GM12878 (cell line): ENCODE measurements at regions not wholly inside any gene's neighbourhood (a gene's known extent, or its start where the extent isn't known, plus 50 kb on each side); places are given as distances from the start of the nearest gene placed in this dataset.

Experiments
- ATAC-seq: fragments of 200-7000 bp; cut with Tn5 transposase; 3 replicates; pipeline ENCODE4 v1.9.1; 2020; ENCODE audit warnings: mild to moderate bottlenecking, moderate library complexity
- BruUV-seq: library from RNA; stranded (reverse); fragments of 400-500 nt; replicated peaks from 2 replicates; lab custom pipeline; 2021; lab: Mats Ljungman, UMichigan
- CTCF ChIA-PET: fragments of 300-600 bp; sonication (Branson Sonifier 250); formaldehyde crosslinking; extraction: SDS; loops from one replicate; lab custom pipeline; 2021; ENCODE audit warnings: inconsistent platforms; lab: Yijun Ruan, JAX
- POLR2A ChIA-PET: fragments of 350-600 bp; formaldehyde crosslinking; extraction: SDS; loops from one replicate; lab custom pipeline; 2021; ENCODE audit warnings: inconsistent platforms; lab: Charles Lee
- RAD21 ChIA-PET: fragments of 300-600 bp; sonication (Branson Sonifier 250); formaldehyde crosslinking; loops from one replicate; lab custom pipeline; 2023; ENCODE audit warnings: antibody characterized with exemption; ENCODE audit not compliant: unreplicated experiment; lab: Charles Lee
- SMC1A ChIA-PET: fragments of 300-600 bp; sonication (Branson Sonifier 250); formaldehyde crosslinking; loops from one replicate; lab custom pipeline; 2023; ENCODE audit not compliant: unreplicated experiment, uncharacterized antibody; lab: Charles Lee
- DNase-seq: peaks from one replicate; pipeline ENCODE4 v3.0.0-alpha.2; 2011; ENCODE audit warnings: low read depth, low spot score
- FAIRE-seq: peaks from 3 replicates; lab custom pipeline; 2011; peaks lifted over from hg19 to GRCh38; lab: Jason Lieb, UNC
- H2AFZ ChIP-seq: 2 replicates; pipeline ENCODE4 v1.6.0; 2011; ENCODE audit warnings: low read depth, low read length, control low read depth; ENCODE audit not compliant: control insufficient read depth
- H3K27ac ChIP-seq: 2 replicates; pipeline ENCODE4 v1.5.1; 2011; ENCODE audit warnings: control low read depth; ENCODE audit not compliant: control insufficient read depth, insufficient read depth
- H3K27me3 ChIP-seq, 2 experiments: replicated peaks in 1 of 2; 2 replicates each; pipeline versions ENCODE4 v1.6.0 to v1.6.1; 2011; ENCODE audit warnings: low read length in 1 of 2; ENCODE audit not compliant: control insufficient read depth in 2 of 2, insufficient read depth in 2 of 2
- H3K36me3 ChIP-seq, 2 experiments: 2 replicates each; pipeline ENCODE4 v1.5.1; 2011; ENCODE audit warnings: low read length in 1 of 2; ENCODE audit not compliant: control insufficient read depth in 2 of 2, insufficient read depth in 2 of 2
- H3K4me1 ChIP-seq: 2 replicates; pipeline ENCODE4 v1.6.1; 2011; ENCODE audit warnings: mild to moderate bottlenecking, low read length, moderate library complexity, mixed read lengths; ENCODE audit not compliant: control insufficient read depth, insufficient read depth
- H3K4me2 ChIP-seq: 2 replicates; pipeline ENCODE4 v1.6.0; 2011; ENCODE audit warnings: control low read depth; ENCODE audit not compliant: control insufficient read depth, insufficient read depth
- H3K4me3 ChIP-seq: fragments of 200-600 bp; sonication (generic); 2 replicates; pipeline ENCODE4 v1.5.1; 2016
- H3K79me2 ChIP-seq: 2 replicates; pipeline ENCODE4 v1.6.0; 2011; ENCODE audit warnings: low read length; ENCODE audit not compliant: control insufficient read depth, insufficient read depth
- H3K9ac ChIP-seq: 2 replicates; pipeline ENCODE4 v1.8.0; 2011; ENCODE audit warnings: low read length, control low read depth, mixed read lengths; ENCODE audit not compliant: control insufficient read depth, insufficient read depth
- H3K9me3 ChIP-seq: replicated peaks from 3 replicates; pipeline ENCODE4 v1.5.1; 2011; ENCODE audit warnings: mild to moderate bottlenecking, low read length; ENCODE audit not compliant: control insufficient read depth, insufficient read depth
- H4K20me1 ChIP-seq: 2 replicates; pipeline ENCODE4 v1.6.0; 2011; ENCODE audit not compliant: control insufficient read depth, insufficient read depth
- IRF4 ChIP-seq: IDR thresholded peaks from 2 replicates; pipeline ENCODE4 v1.6.1; 2011; ENCODE audit warnings: low read depth, low read length
- RAD21 ChIP-seq: IDR thresholded peaks from 2 replicates; pipeline ENCODE4 v1.6.1; 2011; ENCODE audit warnings: mild to moderate bottlenecking, low read depth, low read length, moderate library complexity; ENCODE audit not compliant: insufficient read depth
- RCOR1 ChIP-seq: conservative IDR thresholded peaks from 2 replicates; pipeline ENCODE4 v1.6.1; 2012; ENCODE audit warnings: low read depth, low read length, improper control_type of control experiment
- RUNX3 ChIP-seq: IDR thresholded peaks from 2 replicates; pipeline ENCODE4 v1.6.1; 2012; ENCODE audit warnings: low read length, inconsistent platforms
- SMC3 ChIP-seq: IDR thresholded peaks from 2 replicates; pipeline ENCODE4 v1.6.1; 2011; ENCODE audit warnings: low read length, improper control_type of control experiment, borderline replicate concordance
- WGBS: methylation state at CpG from one replicate; pipeline ENCODE4 v1.1.6; 2016; ENCODE audit warnings: low lambda C conversion rate; ENCODE audit not compliant: insufficient replicate concordance, insufficient coverage; ENCODE audit errors: missing lambda C conversion rate; 5-methylcytosine and 5-hydroxymethylcytosine counted together
- in situ Hi-C: fragments of 300-500 bp; cut with MboI; formaldehyde crosslinking; loops from 9 replicates; pipeline ENCODE4 v1.14.3; 2018; ENCODE audit warnings: mixed read lengths
- intact Hi-C: fragments of 100-400 bp; cut with micrococcal nuclease; formaldehyde crosslinking; loops from one replicate; pipeline ENCODE4 v1.14.2; 2022; ENCODE audit not compliant: unreplicated experiment
- TF ChIP-seq, protein P1 (sequence below), 3 experiments: IDR thresholded peaks in 2 of 3; conservative IDR thresholded peaks in 1 of 3; 2 replicates each; pipeline ENCODE4 v1.5.1; 2011; ENCODE audit warnings: low read depth in 3 of 3, low read length in 3 of 3, mild to moderate bottlenecking in 3 of 3, control low read depth in 2 of 3, moderate library complexity in 2 of 3, inconsistent platforms in 1 of 3, mixed read lengths in 1 of 3; ENCODE audit not compliant: control insufficient read depth in 2 of 3, insufficient read depth in 1 of 3; ENCODE audit errors: extremely low read depth in 1 of 3

GRCh38 chr6:85923013-85923430 is 280.3 kb upstream of the SYNCRIP start:
- SMC1A ChIA-PET = interaction anchor here (0.8 to 1.6 kb wide), 6 partner anchors 48 to 272 kb away, joined by 3 to 4 read pairs (median 3); no protein-coding TSS in a partner anchor
- H3K4me3 ChIP-seq = no peak overlapping the region
- H3K4me2 ChIP-seq = no peak overlapping the region
- in situ Hi-C loops (loop anchor here (10.0 kb wide), 2 partner anchors 262 to 932 kb away; no protein-coding TSS in a partner anchor), intact Hi-C loops (loop anchor here (1.0 to 5.0 kb wide), 5 partner anchors 252 to 1106 kb away; partner anchors contain the start of gene HTR1E)
- POLR2A ChIA-PET = interaction anchor here (0.5 kb wide), 1 partner anchor 67 kb away, joined by 4 read pairs; no protein-coding TSS in a partner anchor
- H3K27me3 ChIP-seq = no peaks in the 10 kb centered on the region
- H3K36me3 ChIP-seq = no peaks in the 10 kb centered on the region
- no peaks in the 10 kb centered on the region for H3K79me2 ChIP-seq
- H3K9me3 ChIP-seq = no peaks in the 10 kb centered on the region
- no peak overlapping the region for H3K27ac ChIP-seq
- ATAC-seq = peak; percentile 91
- no peak for FAIRE-seq
- no peaks in the 10 kb centered on the region for H3K4me1 ChIP-seq
- H2AFZ ChIP-seq = no peak overlapping the region
- WGBS = 0% methylated on average over 2 of the region's 2 CpGs
- no TSS peak for BruUV-seq
- TF ChIP-seq SMC3 (peak; percentile 72), RUNX3 (no peak), RCOR1 (no peak), RAD21 (peak; percentile 90), IRF4 (no peak)
- TF ChIP-seq, protein P1, sequence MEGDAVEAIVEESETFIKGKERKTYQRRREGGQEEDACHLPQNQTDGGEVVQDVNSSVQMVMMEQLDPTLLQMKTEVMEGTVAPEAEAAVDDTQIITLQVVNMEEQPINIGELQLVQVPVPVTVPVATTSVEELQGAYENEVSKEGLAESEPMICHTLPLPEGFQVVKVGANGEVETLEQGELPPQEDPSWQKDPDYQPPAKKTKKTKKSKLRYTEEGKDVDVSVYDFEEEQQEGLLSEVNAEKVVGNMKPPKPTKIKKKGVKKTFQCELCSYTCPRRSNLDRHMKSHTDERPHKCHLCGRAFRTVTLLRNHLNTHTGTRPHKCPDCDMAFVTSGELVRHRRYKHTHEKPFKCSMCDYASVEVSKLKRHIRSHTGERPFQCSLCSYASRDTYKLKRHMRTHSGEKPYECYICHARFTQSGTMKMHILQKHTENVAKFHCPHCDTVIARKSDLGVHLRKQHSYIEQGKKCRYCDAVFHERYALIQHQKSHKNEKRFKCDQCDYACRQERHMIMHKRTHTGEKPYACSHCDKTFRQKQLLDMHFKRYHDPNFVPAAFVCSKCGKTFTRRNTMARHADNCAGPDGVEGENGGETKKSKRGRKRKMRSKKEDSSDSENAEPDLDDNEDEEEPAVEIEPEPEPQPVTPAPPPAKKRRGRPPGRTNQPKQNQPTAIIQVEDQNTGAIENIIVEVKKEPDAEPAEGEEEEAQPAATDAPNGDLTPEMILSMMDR (IDR thresholded peaks at IDR 0.05 in 2 of 3, conservative IDR thresholded peaks at IDR 0.05 in 1 of 3; ENCODE audit: control insufficient read depth in 2 of 3, extremely low read depth in 1 of 3, insufficient read depth in 1 of 3, low read depth in 3 of 3, low read length in 3 of 3) = peak; percentile 69 to 82 (median 73)
- TF ChIP-seq, all 136 proteins: peak for 3
- Histone ChIP-seq H3K9ac (no peak overlapping the region), H4K20me1 (no peaks in the 10 kb centered on the region)
- RAD21 ChIA-PET = interaction anchor here (0.8 to 2.1 kb wide), 5 partner anchors 109 to 934 kb away, joined by 3 to 9 read pairs (median 3); no protein-coding TSS in a partner anchor
- CTCF ChIA-PET = interaction anchor here (0.6 to 3.4 kb wide), 15 partner anchors 8 to 1014 kb away, joined by 3 to 16 read pairs (median 3); partner anchors contain the start of gene HTR1E
- DNase-seq = peak; percentile 13
